Right hindlimb (tissue), 1 donor: ENCODE measurements at regions not wholly inside any gene's neighbourhood (a gene's known extent, or its start where the extent isn't known, plus 50 kb on each side); places are given as distances from the start of the nearest gene placed in this dataset.
"Not testable (repeated sequence)": the region's sequence is repeated elsewhere in the genome, so short reads cannot be mapped to it uniquely, and the experiment has no call there.

Experiments used
- DNase-seq: peaks from one replicate; pipeline ENCODE4 v3.0.0-alpha.2; 2018

DNA sequence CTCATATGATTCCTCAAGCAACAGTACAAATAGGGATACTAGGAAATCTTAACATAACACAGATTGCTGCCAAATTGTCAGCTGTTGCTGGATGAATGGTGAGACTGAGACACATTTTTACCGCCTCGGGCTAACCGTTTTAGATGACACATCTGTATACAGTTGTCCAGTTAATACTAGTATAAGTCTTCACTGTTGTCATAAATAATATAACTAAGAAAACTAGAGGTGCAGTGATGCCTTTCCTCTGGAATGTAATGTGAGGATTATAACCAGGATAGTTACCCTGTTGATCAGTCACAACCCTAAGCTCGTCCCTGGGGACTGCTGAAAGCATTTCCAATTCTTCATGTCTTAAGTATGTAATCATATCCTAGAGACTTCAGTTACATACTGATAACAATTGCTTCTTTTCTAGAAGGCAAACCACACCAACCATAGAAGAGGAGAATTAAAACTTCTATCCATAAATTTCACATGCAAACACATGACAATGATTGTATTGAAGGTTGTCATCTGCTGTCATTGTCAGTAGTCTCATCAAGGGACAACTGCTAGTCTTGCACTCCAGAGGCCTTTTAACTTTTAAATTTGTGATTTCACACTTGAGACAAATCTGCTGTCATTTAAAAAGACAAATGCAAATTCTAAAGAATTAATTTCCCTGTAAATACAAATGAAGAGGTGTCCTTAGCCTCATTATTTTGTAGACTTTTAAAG is 100.4 kb upstream of the SEMA3D start:
- peak; percentile 20 for DNase-seq

DNA sequence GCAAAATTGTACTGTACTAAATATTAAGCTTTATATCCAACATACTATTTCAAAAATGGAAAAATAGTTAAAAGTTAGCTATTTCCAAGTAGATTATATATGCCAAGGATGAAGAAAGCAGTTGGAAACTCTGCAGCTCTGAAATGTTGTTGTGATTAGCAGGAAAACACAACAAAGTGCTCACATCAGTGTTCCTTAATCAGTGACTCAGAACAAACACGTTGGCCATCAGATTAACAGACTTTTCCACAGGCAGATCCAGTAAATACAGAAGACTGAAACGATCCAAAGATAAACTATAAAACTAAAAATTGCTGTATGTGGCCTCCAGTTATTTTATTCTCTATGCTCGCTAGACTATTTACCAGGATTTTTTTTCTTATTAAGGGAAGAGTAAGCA is 99.6 kb upstream of the SEMA3D start:
- no peak for DNase-seq

- DNase-seq, result no peak
These were observed 98.7 kb upstream of the SEMA3D start for GRCh38 chr7:85285527-85285926.

- DNase-seq, result no peak
These were observed 88.3 kb upstream of the SEMA3D start for GRCh38 chr7:85275204-85275603.

- no peak for DNase-seq
These were observed 87.6 kb upstream of the SEMA3D start for GRCh38 chr7:85274454-85274853.

DNA sequence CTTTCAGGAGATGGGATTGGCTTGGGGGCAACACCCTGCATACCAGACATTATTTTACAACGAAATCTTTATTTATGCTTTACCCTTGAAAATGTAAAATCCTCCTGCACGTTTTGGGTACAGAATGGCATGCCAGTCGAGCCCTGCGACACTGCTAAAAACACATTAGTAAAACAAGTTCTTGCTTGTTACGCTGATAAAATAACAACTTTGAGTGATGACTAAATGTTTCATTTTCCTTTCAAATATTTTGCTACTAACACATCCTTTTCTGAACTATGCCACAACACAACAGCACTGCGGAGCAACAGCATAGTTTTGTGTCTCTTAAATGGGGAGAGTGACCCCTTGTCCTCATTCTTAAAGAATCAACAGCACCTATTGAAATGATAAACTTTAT is 76.0 kb upstream of the SEMA3D start:
- no peak for DNase-seq

DNA sequence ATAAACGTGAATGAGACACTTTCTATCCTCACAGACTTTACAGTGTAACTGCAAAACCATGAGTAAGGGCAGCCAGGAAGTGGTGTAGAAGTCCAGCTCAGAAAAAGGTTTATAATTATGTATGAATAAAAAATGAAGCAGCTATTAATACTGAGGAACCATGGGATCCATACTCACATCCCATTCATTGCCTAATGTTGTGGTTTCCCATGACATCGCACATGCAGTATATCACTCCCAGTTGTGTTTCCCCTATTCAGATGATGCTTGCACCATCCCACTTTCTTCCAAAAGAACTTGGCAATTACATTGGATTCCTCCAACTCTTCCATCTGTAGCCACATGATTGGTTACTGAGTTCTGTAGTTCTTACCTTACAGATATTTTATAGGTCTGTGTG is 74.5 kb upstream of the SEMA3D start:
- DNase-seq, result no peak

- DNase-seq, result not testable (repeated sequence)
These were observed 62.9 kb upstream of the SEMA3D start for GRCh38 chr7:85249787-85250186.

GRCh38 chr7:85239109-85239508 is 52.3 kb upstream of the SEMA3D start:
- DNase-seq, result no peak

DNA sequence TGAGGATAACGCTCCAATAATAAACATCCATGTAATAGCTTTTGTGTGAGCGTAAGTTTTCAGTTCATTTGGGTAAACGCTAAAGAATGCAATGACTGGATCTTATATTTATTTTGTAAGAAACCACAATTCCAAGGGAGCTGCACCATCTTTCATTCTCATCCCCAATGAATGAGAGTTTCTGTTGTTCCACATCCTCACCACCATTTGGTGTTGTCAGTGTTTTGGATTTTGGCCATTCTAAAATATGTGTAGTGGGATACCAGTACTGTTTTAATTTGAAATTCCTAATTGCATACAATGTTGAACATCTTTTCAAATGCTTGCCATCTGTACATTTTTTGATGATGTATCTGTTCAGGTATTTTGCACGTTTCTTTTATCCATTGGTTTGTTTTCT is 50.9 kb upstream of the SEMA3D start:
- DNase-seq, result no peak
